ENCODE measurements at regions not wholly inside any gene's neighbourhood (a gene's known extent, or its start where the extent isn't known, plus 50 kb on each side); places are given as distances from the start of the nearest gene placed in this dataset.
"Not testable (repeated sequence)": the region's sequence is repeated elsewhere in the genome, so short reads cannot be mapped to it uniquely, and the experiment has no call there.

DNA sequence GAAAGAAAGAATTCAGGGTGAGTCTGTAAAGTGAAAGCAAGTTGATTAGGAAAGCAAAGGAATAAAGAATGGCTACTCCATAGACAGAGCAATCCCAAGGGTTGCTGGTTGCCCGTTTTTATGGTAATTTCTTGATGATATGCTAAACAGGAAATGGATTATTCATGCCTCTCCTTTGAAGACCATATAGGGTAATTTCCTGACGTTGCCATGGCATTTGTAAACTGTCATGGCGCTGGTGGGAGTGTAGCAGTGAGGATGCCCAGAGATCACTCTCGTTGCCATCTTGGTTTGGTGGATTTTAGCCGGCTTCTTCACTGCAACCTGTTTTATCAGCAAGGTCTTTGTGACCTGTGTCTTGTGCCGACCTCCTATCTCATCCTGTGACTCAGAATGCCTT lies 287.4 kb upstream of the ERCC4 start:
- 3% methylated on average over 6 of the region's 6 CpGs for WGBS (ENCODE audit: low lambda C conversion rate)
- H3K4me3 ChIP-seq (replicated peaks in 1 of 3; ENCODE audit: insufficient read depth in 1 of 3, low read depth in 2 of 3, low read length in 3 of 3); H3K36me3 ChIP-seq (replicated peaks in 1 of 2; ENCODE audit: control insufficient read depth in 1 of 2, insufficient read depth in 2 of 2, low read length in 2 of 2); FAIRE-seq; H3K9me3 ChIP-seq (ENCODE audit: low read length); H3K4me1 ChIP-seq (ENCODE audit: insufficient read depth, low read length); intact Hi-C loops (cut with micrococcal nuclease; ENCODE audit: unreplicated experiment); BruUV-seq (replicated peaks); CTCF ChIA-PET (ENCODE audit: low intra/inter-chr PET ratio, low total read pairs); H3K9ac ChIP-seq (ENCODE audit: insufficient read depth, low read depth, low read length); H3K27me3 ChIP-seq (ENCODE audit: control insufficient read depth in 1 of 2, insufficient read depth in 2 of 2, low read length in 2 of 2); in situ Hi-C loops (cut with HindIII; ENCODE audit: extremely low pct_ligation_motif_present, low pct_unique_long_range_greater_than_20kb); H3K27ac ChIP-seq (ENCODE audit: extremely low read length, insufficient read depth, low read length); H3K79me2 ChIP-seq (ENCODE audit: insufficient read depth, low read length); POLR2A ChIA-PET; ATAC-seq; H2AFZ ChIP-seq (ENCODE audit: low read length); DNase-seq (ENCODE audit: low spot score); H4K20me1 ChIP-seq (ENCODE audit: insufficient read depth, low read length); H3K4me2 ChIP-seq (ENCODE audit: low read depth, low read length): not testable (repeated sequence)
- peak; percentile 24; the same call in 1 of the 2 replicates for TF ChIP-seq SRF (IDR thresholded peaks at IDR 0.05; ENCODE audit: low read depth, low read length)

- Histone ChIP-seq H3K4me1 (ENCODE audit: insufficient read depth, low read length) (no peaks in the 10 kb centered on the region), H3K9ac (ENCODE audit: insufficient read depth, low read depth, low read length) (no peak overlapping the region), H3K9me3 (ENCODE audit: low read length) (no peaks in the 10 kb centered on the region), H4K20me1 (ENCODE audit: insufficient read depth, low read length) (no peaks in the 10 kb centered on the region), H3K27me3 (ENCODE audit: control insufficient read depth in 1 of 2, insufficient read depth in 2 of 2, low read length in 2 of 2) (no peaks in the 10 kb centered on the region; a peak in 1 of 5 replicates), H3K36me3 (replicated peaks in 1 of 2; ENCODE audit: control insufficient read depth in 1 of 2, insufficient read depth in 2 of 2, low read length in 2 of 2) (no peaks in the 10 kb centered on the region), H3K27ac (ENCODE audit: extremely low read length, insufficient read depth, low read length) (no peak overlapping the region), H3K4me2 (ENCODE audit: low read depth, low read length) (no peak overlapping the region), H3K79me2 (ENCODE audit: insufficient read depth, low read length) (no peaks in the 10 kb centered on the region), H3K4me3 (replicated peaks in 1 of 3; ENCODE audit: insufficient read depth in 1 of 3, low read depth in 2 of 3, low read length in 3 of 3) (no peak overlapping the region), H2AFZ (ENCODE audit: low read length) (no peak overlapping the region)
- DNase-seq (ENCODE audit: low spot score) (no peak), FAIRE-seq (no peak), ATAC-seq (no peak)
- TF ChIP-seq, protein P1, sequence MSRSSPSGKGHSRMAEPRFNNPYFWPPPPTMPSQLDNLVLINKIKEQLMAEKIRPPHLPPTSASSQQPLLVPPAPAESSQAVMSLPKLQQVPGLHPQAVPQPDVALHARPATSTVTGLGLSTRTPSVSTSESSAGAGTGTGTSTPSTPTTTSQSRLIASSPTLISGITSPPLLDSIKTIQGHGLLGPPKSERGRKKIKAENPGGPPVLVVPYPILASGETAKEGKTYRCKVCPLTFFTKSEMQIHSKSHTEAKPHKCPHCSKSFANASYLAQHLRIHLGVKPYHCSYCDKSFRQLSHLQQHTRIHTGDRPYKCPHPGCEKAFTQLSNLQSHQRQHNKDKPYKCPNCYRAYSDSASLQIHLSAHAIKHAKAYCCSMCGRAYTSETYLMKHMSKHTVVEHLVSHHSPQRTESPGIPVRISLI (CRISPR knock-in tag; IDR thresholded peaks at IDR 0.05; ENCODE audit: borderline replicate concordance): no peak
- TF ChIP-seq ZSCAN31 (CRISPR knock-in tag; IDR thresholded peaks at IDR 0.05; ENCODE audit: low read depth): no peak
- no peak for TF ChIP-seq SMAD1 (CRISPR knock-in tag; IDR thresholded peaks at IDR 0.05; ENCODE audit: borderline replicate concordance, low read depth)
- TF ChIP-seq PTBP1 (IDR thresholded peaks at IDR 0.05; ENCODE audit: low read depth, low read length, poor library complexity, severe bottlenecking): no peak
- TF ChIP-seq ZNF337 (CRISPR knock-in tag; IDR thresholded peaks at IDR 0.05; ENCODE audit: borderline replicate concordance, low read depth): no peak
- no peak for TF ChIP-seq MNT (IDR thresholded peaks at IDR 0.05)
- TF ChIP-seq NFYC (CRISPR knock-in tag; IDR thresholded peaks at IDR 0.05): no peak
- no peak for TF ChIP-seq KDM2A (CRISPR knock-in tag; IDR thresholded peaks at IDR 0.05; ENCODE audit: borderline replicate concordance, low read depth)
- no peak for TF ChIP-seq KLF12 (CRISPR knock-in tag; IDR thresholded peaks at IDR 0.05; ENCODE audit: borderline replicate concordance)
- no TSS peak for BruUV-seq (replicated peaks)
- POLR2A ChIA-PET: no interaction called here
- intact Hi-C loops (cut with micrococcal nuclease; ENCODE audit: unreplicated experiment): no loop called here
- in situ Hi-C loops (cut with HindIII; ENCODE audit: extremely low pct_ligation_motif_present, low pct_unique_long_range_greater_than_20kb): no loop called here
- CTCF ChIA-PET (ENCODE audit: low intra/inter-chr PET ratio, low total read pairs): no interaction called here
- WGBS (ENCODE audit: low lambda C conversion rate): 15% methylated on average over 5 of the region's 5 CpGs
Measured at GRCh38 chr16:13633391-13633861, 286.5 kb upstream of the ERCC4 start.
